ENCODE measurements at regions not wholly inside any gene's neighbourhood (a gene's known extent, or its start where the extent isn't known, plus 50 kb on each side); places are given as distances from the start of the nearest gene placed in this dataset.
A peak's percentile ranks its signal among the peaks of the same experiment; 100 is the strongest.

DNA sequence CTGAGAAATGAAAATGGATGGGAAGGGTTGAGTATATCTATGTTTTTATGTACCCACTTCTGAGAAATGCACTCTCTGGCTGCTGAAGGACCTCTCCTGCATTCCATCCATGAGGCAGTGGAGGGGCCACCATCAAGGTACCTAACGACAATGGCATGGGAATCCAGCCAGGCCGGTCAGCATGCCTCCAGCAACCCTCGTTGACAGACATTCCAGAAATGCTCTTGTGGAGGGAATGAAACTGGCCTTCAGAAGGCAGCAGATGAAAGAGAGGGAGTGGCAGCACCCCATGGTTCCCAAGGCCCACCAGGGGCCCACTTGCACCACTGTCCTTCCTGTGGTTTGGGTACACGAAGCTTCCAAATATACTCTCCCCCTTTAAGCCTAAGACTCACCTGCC lies 269.0 kb downstream of the ARHGAP12 start:
- TF ChIP-seq SMC3 (IDR thresholded peaks at IDR 0.05; ENCODE audit: low read depth, low read length): no peak
- no peak for TF ChIP-seq BHLHE40 (IDR thresholded peaks at IDR 0.05; ENCODE audit: low read depth, low read length)
- no peak for TF ChIP-seq POLR2A (IDR thresholded peaks at IDR 0.05; ENCODE audit: low read depth, low read length)
- TF ChIP-seq RFX5 (IDR thresholded peaks at IDR 0.05; ENCODE audit: low read depth, low read length): no peak
- no peak for TF ChIP-seq USF2 (IDR thresholded peaks at IDR 0.05; ENCODE audit: low read depth, low read length)
- no peak for TF ChIP-seq MAZ (IDR thresholded peaks at IDR 0.05; ENCODE audit: borderline replicate concordance, low read depth, low read length)
- TF ChIP-seq CHD1 (IDR thresholded peaks at IDR 0.05; ENCODE audit: low read depth, low read length): no peak
- no peak for TF ChIP-seq RCOR1 (IDR thresholded peaks at IDR 0.05; ENCODE audit: insufficient replicate concordance, low read length)
- TF ChIP-seq, protein P1, sequence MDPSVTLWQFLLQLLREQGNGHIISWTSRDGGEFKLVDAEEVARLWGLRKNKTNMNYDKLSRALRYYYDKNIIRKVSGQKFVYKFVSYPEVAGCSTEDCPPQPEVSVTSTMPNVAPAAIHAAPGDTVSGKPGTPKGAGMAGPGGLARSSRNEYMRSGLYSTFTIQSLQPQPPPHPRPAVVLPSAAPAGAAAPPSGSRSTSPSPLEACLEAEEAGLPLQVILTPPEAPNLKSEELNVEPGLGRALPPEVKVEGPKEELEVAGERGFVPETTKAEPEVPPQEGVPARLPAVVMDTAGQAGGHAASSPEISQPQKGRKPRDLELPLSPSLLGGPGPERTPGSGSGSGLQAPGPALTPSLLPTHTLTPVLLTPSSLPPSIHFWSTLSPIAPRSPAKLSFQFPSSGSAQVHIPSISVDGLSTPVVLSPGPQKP (IDR thresholded peaks at IDR 0.05; ENCODE audit: borderline replicate concordance, low read depth, low read length): no peak
- TF ChIP-seq NFE2L2 (IDR thresholded peaks at IDR 0.05; ENCODE audit: low read depth, low read length): no peak
- TF ChIP-seq, protein P2, sequence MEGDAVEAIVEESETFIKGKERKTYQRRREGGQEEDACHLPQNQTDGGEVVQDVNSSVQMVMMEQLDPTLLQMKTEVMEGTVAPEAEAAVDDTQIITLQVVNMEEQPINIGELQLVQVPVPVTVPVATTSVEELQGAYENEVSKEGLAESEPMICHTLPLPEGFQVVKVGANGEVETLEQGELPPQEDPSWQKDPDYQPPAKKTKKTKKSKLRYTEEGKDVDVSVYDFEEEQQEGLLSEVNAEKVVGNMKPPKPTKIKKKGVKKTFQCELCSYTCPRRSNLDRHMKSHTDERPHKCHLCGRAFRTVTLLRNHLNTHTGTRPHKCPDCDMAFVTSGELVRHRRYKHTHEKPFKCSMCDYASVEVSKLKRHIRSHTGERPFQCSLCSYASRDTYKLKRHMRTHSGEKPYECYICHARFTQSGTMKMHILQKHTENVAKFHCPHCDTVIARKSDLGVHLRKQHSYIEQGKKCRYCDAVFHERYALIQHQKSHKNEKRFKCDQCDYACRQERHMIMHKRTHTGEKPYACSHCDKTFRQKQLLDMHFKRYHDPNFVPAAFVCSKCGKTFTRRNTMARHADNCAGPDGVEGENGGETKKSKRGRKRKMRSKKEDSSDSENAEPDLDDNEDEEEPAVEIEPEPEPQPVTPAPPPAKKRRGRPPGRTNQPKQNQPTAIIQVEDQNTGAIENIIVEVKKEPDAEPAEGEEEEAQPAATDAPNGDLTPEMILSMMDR (conservative IDR thresholded peaks at IDR 0.05; ENCODE audit: low read depth, low read length): no peak
- TF ChIP-seq CEBPB (IDR thresholded peaks at IDR 0.05; ENCODE audit: low read depth, low read length): no peak
- TF ChIP-seq FOS (IDR thresholded peaks at IDR 0.05; ENCODE audit: low read depth, low read length): no peak
- TF ChIP-seq RAD21 (IDR thresholded peaks at IDR 0.05; ENCODE audit: low read length): no peak
- TF ChIP-seq MXI1 (IDR thresholded peaks at IDR 0.05; ENCODE audit: borderline replicate concordance, low read depth, low read length): no peak
- no peak for TF ChIP-seq MAFK (IDR thresholded peaks at IDR 0.05; ENCODE audit: low read depth, low read length)
- Histone ChIP-seq H3K27ac (ENCODE audit: insufficient read depth, low read length) (no peak overlapping the region), H3K18ac (ENCODE audit: low read depth, low read length) (no peak overlapping the region), H3K36me3 (ENCODE audit: control insufficient read depth, insufficient read depth, low read length) (no peaks in the 10 kb centered on the region), H3K9ac (ENCODE audit: low read depth, low read length) (no peak overlapping the region), H3K4me2 (ENCODE audit: low read depth, low read length) (no peak overlapping the region), H3K4ac (ENCODE audit: low read depth, low read length) (no peak overlapping the region), H4K91ac (ENCODE audit: insufficient read depth, low read depth, low read length) (no peak overlapping the region), H2BK20ac (ENCODE audit: low read depth, low read length) (no peak overlapping the region), H2BK15ac (ENCODE audit: low read depth, low read length) (no peak overlapping the region), H3K56ac (ENCODE audit: extremely low read depth, insufficient read depth, low read length) (no peak overlapping the region), H2AK5ac (ENCODE audit: low read depth, low read length) (no peak overlapping the region), H3K14ac (replicated peaks; ENCODE audit: low read depth, low read length) (no peak overlapping the region), H4K5ac (ENCODE audit: low read depth, low read length) (no peak overlapping the region), H3K79me1 (ENCODE audit: low read depth in 1 of 2, low read length in 2 of 2) (no peaks in the 10 kb centered on the region), H2AK9ac (replicated peaks; ENCODE audit: low read depth, low read length, poor library complexity) (no peak overlapping the region), H4K8ac (ENCODE audit: low read depth in 2 of 2, low read length in 2 of 2) (no peak overlapping the region), H2BK120ac (ENCODE audit: low read depth, low read length) (no peak overlapping the region), H4K20me1 (ENCODE audit: insufficient read depth, low read length) (no peaks in the 10 kb centered on the region), H3K23ac (ENCODE audit: low read depth, low read length) (no peak overlapping the region), H3K9me1 (ENCODE audit: insufficient read depth, low read length) (no peaks in the 10 kb centered on the region), H3K9me3 (ENCODE audit: control insufficient read depth, insufficient read depth, low read length) (no peaks in the 10 kb centered on the region), H3K4me1 (ENCODE audit: control insufficient read depth, insufficient read depth, low read length) (no peaks in the 10 kb centered on the region), H3K27me3 (ENCODE audit: control insufficient read depth, insufficient read depth, low read length) (no peaks in the 10 kb centered on the region), H2BK5ac (ENCODE audit: low read depth, low read length, poor library complexity, severe bottlenecking) (no peak overlapping the region), H3K4me3 (ENCODE audit: insufficient read depth, low read depth, low read length) (no peak overlapping the region), H2AFZ (replicated peaks; ENCODE audit: low read length, poor library complexity) (peak overlapping the region; percentile 3)
- dilution Hi-C loops (cut with HindIII; ENCODE audit: low sequenced_read_pairs, unreplicated experiment) (no loop called here), intact Hi-C loops (cut with micrococcal nuclease) (no loop called here), in situ Hi-C loops (cut with MboI; ENCODE audit: low sequenced_read_pairs) (no loop called here)
- CTCF ChIA-PET: no interaction called here
- BruUV-seq (replicated peaks): no TSS peak
- ATAC-seq (ENCODE audit: low read depth) (no peak), DNase-seq (no peak)
- 83% methylated on average over 2 of the region's 4 CpGs; no CpG with 5 or more reads in 1 of the 2 experiments for WGBS, 2 experiments (ENCODE audit: extremely low coverage in 2 of 2, insufficient read length in 1 of 2)
- POLR2A ChIA-PET (ENCODE audit: unreplicated experiment): no interaction called here
